ENCODE measurements at regions not wholly inside any gene's neighbourhood (a gene's known extent, or its start where the extent isn't known, plus 50 kb on each side); places are given as distances from the start of the nearest gene placed in this dataset.

DNA sequence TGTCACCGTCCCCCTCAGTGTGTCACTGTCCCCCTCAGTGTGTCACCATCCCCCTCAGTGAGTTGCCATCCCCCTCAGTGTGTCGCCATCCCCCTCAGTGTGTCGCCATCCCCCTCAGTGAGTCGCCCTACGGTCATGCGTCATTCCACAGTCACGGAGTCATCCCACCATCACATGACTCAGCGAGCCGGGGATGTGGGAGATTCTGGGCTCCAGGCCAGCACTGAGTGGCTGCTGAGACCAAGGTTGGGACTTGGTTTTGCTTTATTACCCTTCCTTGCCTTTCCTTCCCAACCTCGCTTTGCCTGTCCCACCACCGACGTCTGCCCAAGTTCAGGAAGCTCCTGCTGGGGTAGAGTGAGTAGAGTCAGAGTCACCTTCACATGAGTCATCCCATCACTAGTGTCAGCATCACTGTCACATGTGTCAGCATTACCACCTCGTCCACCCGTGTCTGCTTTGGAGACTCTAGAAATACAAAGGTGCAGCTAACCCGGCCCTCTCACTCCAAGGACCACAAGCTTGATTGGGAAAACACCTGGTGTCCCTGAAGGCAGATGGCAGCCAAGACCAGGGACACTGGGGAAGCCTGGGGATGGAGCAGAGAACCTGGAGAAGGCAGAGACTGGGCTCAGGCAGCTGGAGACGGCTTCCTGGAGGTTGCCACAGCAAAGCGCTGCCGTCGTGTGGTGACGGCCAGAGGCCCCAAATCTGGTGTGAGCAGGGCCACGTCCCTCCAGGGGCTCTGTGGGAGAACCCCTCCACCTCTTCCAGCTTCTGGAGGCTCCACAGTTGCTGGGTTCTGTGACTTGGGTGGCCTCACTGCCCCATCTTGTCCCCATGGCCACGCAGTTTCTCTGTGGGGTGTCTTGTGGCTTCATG is 485.2 kb upstream of the SALL3 start:
- TF ChIP-seq, protein P1, sequence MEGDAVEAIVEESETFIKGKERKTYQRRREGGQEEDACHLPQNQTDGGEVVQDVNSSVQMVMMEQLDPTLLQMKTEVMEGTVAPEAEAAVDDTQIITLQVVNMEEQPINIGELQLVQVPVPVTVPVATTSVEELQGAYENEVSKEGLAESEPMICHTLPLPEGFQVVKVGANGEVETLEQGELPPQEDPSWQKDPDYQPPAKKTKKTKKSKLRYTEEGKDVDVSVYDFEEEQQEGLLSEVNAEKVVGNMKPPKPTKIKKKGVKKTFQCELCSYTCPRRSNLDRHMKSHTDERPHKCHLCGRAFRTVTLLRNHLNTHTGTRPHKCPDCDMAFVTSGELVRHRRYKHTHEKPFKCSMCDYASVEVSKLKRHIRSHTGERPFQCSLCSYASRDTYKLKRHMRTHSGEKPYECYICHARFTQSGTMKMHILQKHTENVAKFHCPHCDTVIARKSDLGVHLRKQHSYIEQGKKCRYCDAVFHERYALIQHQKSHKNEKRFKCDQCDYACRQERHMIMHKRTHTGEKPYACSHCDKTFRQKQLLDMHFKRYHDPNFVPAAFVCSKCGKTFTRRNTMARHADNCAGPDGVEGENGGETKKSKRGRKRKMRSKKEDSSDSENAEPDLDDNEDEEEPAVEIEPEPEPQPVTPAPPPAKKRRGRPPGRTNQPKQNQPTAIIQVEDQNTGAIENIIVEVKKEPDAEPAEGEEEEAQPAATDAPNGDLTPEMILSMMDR (IDR thresholded peaks at IDR 0.05): no peak
- no peak for TF ChIP-seq POLR2AphosphoS5 (IDR thresholded peaks at IDR 0.05)
